Left cardiac atrium (tissue), 4 donors: ENCODE measurements at regions not wholly inside any gene's neighbourhood (a gene's known extent, or its start where the extent isn't known, plus 50 kb on each side); places are given as distances from the start of the nearest gene placed in this dataset.

Experiments
- ATAC-seq, 2 donors: fragments of 200-7000 bp; cut with Tn5 transposase; one replicate each; pipeline ENCODE4 v1.9.1; 2020; ENCODE audit warnings: mild to moderate bottlenecking in 2 of 2, moderate library complexity in 2 of 2
- DNase-seq: peaks from one replicate; pipeline ENCODE4 v3.0.0-alpha.2; 2020
- intact Hi-C, 2 donors: fragments of 100-400 bp; cut with DNase I; formaldehyde crosslinking; loops; one replicate each; pipeline versions ENCODE4 v1.14.1 to v1.15.1; 2022 to 2023
- donor health status: DM: no; HTN: yes; CAD: no.
- donor health status: DM: no; HTN: yes; CAD: no; lungs with severe emphysema.
- donor health status: DM: yes; HTN: yes; CAD: no.
- donor health status: Dilated cardiomyopathy.

DNA sequence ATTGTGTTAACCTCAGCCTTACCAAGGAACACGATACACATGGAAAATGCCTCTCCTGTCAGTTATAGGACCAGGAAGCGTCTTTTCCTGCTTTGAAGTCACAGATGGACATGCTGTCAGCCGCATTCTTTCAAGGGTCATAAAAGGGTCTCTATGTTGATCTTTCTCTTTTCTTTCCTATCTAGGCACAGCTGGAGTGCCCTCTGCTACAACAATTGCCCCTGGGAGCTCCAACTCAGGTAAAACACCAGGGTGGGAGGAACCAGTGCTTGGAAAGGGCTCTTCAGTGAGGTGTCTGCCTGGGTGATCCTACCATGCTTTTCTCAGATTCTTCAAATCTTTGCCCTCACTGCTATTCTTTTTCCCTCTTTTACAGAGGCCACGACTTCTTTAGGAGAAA lies 157.4 kb upstream of the CNTN1 start:
- ATAC-seq (no peak), DNase-seq (no peak)
- intact Hi-C loops: no loop called here

DNA sequence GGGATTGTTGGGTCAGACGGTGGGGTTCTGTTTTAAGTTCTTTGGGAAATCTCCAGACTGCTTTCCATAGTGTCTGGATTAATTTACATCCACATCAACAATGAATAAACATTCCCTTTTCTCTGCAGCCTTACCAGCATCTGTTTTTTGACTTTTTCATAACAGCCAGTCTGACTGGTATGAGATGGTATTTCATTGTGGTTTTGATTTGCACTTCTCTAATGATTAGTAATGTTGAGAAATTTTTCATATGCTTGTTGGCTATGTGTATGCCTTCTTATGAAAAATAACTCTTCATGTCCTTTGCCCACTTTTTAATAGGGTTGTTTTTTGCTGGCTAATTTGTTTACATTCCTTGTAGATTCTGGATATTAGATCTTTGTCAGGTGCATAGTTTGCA lies 140.8 kb upstream of the CNTN1 start:
- intact Hi-C loops: no loop called here
- DNase-seq: no peak

DNA sequence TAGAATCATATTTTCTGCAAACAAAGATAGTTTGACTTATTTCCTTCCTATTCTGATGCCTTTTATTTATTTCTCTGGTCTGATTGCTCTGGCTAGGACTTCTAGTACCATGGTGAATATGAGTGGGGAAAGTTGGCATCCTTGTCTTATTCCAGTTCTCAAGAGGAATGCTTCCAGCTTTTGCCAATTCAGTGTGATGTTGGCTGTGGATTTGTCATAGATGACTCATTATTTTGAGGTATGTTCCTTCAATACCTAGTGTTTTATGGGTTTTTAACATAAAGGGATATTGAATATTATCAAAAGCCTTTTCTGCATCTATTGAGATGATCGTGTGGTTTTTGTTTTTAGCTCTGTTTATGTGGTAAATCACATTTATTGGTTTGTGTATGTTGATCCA lies 139.4 kb upstream of the CNTN1 start:
- intact Hi-C loops: no loop called here
- DNase-seq (no peak), ATAC-seq (no peak)

More for the DNA sequence above, 140.8 kb upstream of the CNTN1 start:
- ATAC-seq: no peak

GRCh38 chr12:40557980-40558379 lies 134.3 kb upstream of the CNTN1 start:
- ATAC-seq (no peak), DNase-seq (no peak)
- intact Hi-C loops: no loop called here

- ATAC-seq: no peak
- intact Hi-C loops: no loop called here
- DNase-seq: no peak
These were observed 132.4 kb upstream of the CNTN1 start for GRCh38 chr12:40559865-40560264.

GRCh38 chr12:40560848-40561247 lies 131.4 kb upstream of the CNTN1 start:
- DNase-seq (no peak), ATAC-seq (no peak)
- intact Hi-C loops: no loop called here

- no peak for ATAC-seq
These were observed 130.8 kb upstream of the CNTN1 start for GRCh38 chr12:40561395-40561966.

DNA sequence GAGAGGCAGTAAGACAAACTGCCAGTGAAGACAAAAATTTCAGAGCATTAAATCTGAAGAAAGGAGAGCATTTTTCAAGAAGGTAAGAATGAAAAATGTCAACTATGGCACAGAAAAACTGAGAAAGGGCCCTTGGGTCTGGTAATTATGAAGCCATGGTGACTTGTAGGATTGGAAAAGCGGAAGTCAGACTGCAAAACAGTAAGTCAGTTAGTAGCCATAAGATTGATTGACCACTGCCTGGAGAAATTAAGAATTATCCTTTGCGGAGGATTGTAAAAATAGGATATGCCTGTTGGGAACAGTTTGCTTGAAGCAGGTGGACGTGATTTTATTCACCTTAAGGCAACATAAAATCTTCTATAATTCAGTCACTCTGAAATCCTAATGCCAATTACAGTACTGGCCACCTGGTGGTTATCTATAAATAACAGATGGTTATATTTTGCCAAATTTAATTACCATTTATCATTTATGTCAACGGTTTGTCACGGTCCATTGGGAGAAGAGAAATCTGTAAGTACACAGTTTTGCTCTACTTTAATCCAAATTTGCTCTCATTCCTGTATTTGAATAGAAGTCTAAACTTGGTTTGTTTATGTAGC lies 127.1 kb upstream of the CNTN1 start:
- intact Hi-C loops: no loop called here
- DNase-seq (no peak), ATAC-seq (no peak)

More at GRCh38 chr12:40561395-40561966, 130.8 kb upstream of the CNTN1 start:
- DNase-seq: no peak
- intact Hi-C loops: no loop called here

GRCh38 chr12:40566271-40566670 lies 126.0 kb upstream of the CNTN1 start:
- no peak for ATAC-seq
- DNase-seq: no peak
- intact Hi-C loops: no loop called here

GRCh38 chr12:40569626-40570179 lies 122.5 kb upstream of the CNTN1 start:
- intact Hi-C loops: no loop called here
- ATAC-seq (no peak), DNase-seq (no peak)

- ATAC-seq: no peak
- intact Hi-C loops: no loop called here
These were observed 119.2 kb upstream of the CNTN1 start for GRCh38 chr12:40573024-40573423.

DNA sequence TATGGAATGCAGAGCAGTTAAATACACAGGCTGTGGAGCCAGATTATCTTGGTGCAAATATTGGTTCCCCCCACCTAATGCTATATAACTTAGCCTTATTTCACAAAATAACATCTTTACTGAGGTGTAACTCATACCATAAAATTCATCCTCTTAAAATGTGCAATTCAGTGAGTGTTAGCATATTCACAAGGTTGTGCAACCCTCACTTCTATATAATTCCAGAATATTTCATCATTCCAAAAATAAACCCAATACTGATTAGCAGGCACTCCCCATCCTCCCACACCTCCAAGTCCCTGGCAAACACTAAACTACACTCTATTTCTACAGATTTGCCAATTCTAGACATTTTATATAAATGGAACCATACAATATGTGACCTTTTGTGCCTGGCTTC lies 116.3 kb upstream of the CNTN1 start:
- ATAC-seq (no peak), DNase-seq (no peak)
- intact Hi-C loops: no loop called here

More at GRCh38 chr12:40573024-40573423, 119.2 kb upstream of the CNTN1 start:
- DNase-seq: no peak

GRCh38 chr12:40577834-40578233 lies 114.4 kb upstream of the CNTN1 start:
- intact Hi-C loops: no loop called here
- ATAC-seq: no peak
- DNase-seq: no peak

GRCh38 chr12:40579687-40580086 lies 112.6 kb upstream of the CNTN1 start:
- no peak for ATAC-seq
- no peak for DNase-seq
- intact Hi-C loops: no loop called here

DNA sequence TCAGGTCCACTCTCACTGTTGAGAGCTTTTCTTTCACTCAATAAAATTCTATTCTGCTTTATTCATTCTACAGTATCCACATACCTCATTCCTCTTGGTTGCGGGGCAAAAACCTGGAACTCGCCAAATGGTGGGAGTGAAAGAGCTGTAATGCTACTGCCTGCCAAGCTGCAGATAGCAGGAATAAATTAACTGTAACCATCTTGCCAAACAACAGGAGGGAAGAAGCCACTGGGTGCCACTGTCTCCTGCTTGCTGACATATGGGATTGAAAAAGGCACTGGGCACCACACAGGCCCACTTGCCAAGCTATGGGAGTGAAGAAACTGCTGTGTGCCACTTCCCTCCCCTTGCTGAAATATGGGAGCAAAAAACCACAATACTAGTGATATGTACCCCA lies 111.9 kb upstream of the CNTN1 start:
- DNase-seq: no peak
- intact Hi-C loops: no loop called here
- no peak for ATAC-seq

DNA sequence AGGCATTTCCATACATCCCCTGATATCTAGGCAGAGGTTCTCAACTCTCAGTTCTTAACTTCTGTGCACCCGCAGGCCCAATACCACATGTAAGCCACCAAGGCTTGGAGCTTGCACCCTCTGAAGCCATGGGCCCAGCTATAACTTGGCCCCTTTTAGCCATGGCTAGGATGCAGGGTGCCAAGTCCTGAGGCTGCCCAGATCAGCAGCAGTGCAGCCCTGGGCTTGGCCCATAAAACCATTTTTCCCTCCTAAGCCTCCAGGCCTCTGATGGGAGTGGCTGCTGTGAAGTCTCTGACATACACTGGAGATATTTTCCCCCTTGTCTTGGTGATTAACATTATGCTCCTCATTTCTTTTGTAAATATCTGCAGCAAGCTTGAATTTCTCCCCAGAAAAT lies 110.3 kb upstream of the CNTN1 start:
- intact Hi-C loops: no loop called here
- ATAC-seq: no peak
- no peak for DNase-seq

DNA sequence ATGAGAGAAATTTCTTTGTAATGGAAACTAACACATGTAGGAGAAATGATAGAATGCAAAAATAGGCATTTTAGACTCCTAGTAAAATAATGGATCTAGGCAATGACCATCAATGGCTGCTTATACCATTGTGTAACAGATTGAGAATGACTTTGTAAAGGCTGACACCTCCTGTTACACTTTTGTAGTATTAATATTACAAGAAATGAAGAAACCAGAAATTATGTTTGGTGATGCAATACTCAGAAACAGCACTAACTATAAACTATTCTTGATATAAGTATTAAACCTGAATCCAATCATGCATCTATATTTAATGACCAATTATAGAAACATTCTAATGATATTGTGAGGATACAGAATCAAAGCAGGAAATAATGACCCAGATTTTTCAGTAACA lies 108.5 kb upstream of the CNTN1 start:
- DNase-seq: no peak
- no peak for ATAC-seq
- intact Hi-C loops: no loop called here

DNA sequence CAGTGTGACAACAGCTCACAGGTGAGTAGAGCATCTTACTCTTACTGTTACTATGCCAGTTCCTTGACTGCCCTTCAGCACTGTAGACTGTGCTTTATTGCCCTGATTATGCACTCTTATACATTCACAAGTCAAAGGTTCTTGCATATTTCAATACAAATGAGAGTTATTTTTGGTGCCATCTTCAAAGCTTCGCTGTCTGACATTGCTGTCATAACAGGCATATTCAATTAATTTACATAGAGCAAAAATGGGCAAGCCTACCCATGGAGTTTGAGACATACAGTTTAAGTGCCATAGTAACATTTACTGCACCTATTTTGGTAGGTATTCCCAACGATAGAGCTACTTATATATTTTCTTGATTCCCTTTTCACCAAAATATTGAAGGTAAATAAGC lies 107.5 kb upstream of the CNTN1 start:
- ATAC-seq (no peak), DNase-seq (no peak)
- intact Hi-C loops: no loop called here

DNA sequence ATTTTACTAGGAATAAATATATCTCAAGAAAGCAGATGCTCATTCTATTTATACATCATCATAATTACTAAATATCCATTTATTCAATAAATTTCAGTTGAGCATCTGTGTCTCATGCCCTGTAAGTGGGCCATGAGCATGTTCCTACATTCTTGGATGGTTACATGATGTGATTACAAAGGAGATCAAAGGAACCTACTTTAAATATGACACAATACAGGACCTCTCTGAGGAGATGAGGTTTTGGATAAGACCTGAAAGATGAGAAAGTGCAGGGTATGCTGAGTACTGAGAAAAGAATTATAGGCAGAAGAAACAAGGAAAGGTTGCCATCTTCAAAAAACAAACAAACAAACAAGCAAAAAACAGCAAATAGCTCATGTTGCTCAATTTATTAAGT lies 105.4 kb upstream of the CNTN1 start:
- intact Hi-C loops: no loop called here
- no peak for ATAC-seq
- no peak for DNase-seq

DNA sequence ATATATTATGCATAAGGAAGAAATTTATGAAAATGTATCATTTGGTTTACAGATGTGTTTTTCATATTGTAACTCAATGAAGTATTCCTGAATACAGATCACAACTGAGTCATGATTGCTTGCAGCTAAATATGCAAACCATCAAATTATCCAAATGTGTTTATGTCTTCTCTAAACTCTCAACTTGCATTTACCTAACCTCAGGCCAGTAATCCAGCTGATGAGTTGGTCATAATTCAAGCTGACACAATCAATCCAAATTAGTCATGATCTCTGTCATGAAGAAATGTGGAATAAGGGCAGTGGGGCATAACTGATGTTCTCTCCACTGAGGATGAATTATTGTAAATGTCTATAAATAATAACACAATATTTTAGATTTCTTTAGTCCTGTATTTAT lies 104.8 kb upstream of the CNTN1 start:
- ATAC-seq (no peak), DNase-seq (no peak)
- intact Hi-C loops: no loop called here

GRCh38 chr12:40587970-40588369 lies 104.3 kb upstream of the CNTN1 start:
- ATAC-seq: no peak
- intact Hi-C loops: no loop called here
- DNase-seq: no peak
